DND-41 (cell line): ENCODE measurements at regions not wholly inside any gene's neighbourhood (a gene's known extent, or its start where the extent isn't known, plus 50 kb on each side); places are given as distances from the start of the nearest gene placed in this dataset.
A peak's percentile ranks its signal among the peaks of the same experiment; 100 is the strongest.

ENCODE experiments used
- ATAC-seq: fragments of 200-7000 bp; cut with Tn5 transposase; 3 replicates; pipeline ENCODE4 v1.9.1; 2021; ENCODE audit warnings: low read depth; ENCODE audit not compliant: insufficient read depth
- DNase-seq: peaks from one replicate; pipeline ENCODE4 v3.0.0-alpha.2; 2020
- H2AFZ ChIP-seq: 2 replicates; pipeline ENCODE4 v1.6.0; 2012; ENCODE audit warnings: low read depth, low read length
- H3K27ac ChIP-seq: 2 replicates; pipeline ENCODE4 v1.5.1; 2012; ENCODE audit warnings: low read length, inconsistent platforms
- H3K27me3 ChIP-seq: fragments of 200-600 bp; sonication (generic); 2 replicates; pipeline ENCODE4 v1.6.0; 2012; ENCODE audit warnings: low read length, mild to moderate bottlenecking, inconsistent platforms; ENCODE audit not compliant: insufficient read depth, poor library complexity
- H3K36me3 ChIP-seq: 2 replicates; pipeline ENCODE4 v1.5.1; 2012; ENCODE audit warnings: low read length, inconsistent platforms; ENCODE audit not compliant: insufficient read depth
- H3K4me1 ChIP-seq: 2 replicates; pipeline ENCODE4 v1.5.1; 2012; ENCODE audit warnings: mild to moderate bottlenecking, low read length; ENCODE audit not compliant: insufficient read depth
- H3K4me2 ChIP-seq: 2 replicates; pipeline ENCODE4 v1.6.0; 2012; ENCODE audit warnings: mild to moderate bottlenecking, moderate library complexity, low read length, inconsistent platforms; ENCODE audit not compliant: insufficient read depth
- H3K4me3 ChIP-seq, 2 experiments: fragments of 200-600 bp in 1 of 2; shearing (Covaris generic) in 1 of 2; 2 replicates each; pipeline ENCODE4 v1.5.1; 2012 to 2016; ENCODE audit warnings: inconsistent platforms in 2 of 2, low read length in 2 of 2, mild to moderate bottlenecking in 2 of 2, low read depth in 1 of 2, moderate library complexity in 1 of 2
- H3K79me2 ChIP-seq: 2 replicates; pipeline ENCODE4 v1.6.0; 2012; ENCODE audit warnings: low read length, inconsistent platforms; ENCODE audit not compliant: insufficient read depth
- H3K9ac ChIP-seq: 2 replicates; pipeline ENCODE4 v1.6.0; 2012; ENCODE audit warnings: low read depth, mild to moderate bottlenecking, inconsistent platforms, low read length, moderate library complexity
- H3K9me3 ChIP-seq: 2 replicates; pipeline ENCODE4 v1.5.1; 2012; ENCODE audit warnings: low read length, moderate library complexity, mild to moderate bottlenecking, inconsistent platforms; ENCODE audit not compliant: insufficient read depth, severe bottlenecking
- H4K20me1 ChIP-seq: 2 replicates; pipeline ENCODE4 v1.6.0; 2012; ENCODE audit warnings: low read length; ENCODE audit not compliant: insufficient read depth
- CTCF ChIP-seq: IDR thresholded peaks from 2 replicates; pipeline ENCODE4 v1.5.1; 2012; ENCODE audit warnings: borderline replicate concordance, low read length, moderate library complexity, mild to moderate bottlenecking; ENCODE audit not compliant: poor library complexity, severe bottlenecking; ENCODE audit errors: extremely low read depth
- EZH2 ChIP-seq: IDR thresholded peaks from 3 replicates; pipeline ENCODE4 v1.6.1; 2012; ENCODE audit warnings: borderline replicate concordance, low read depth, mild to moderate bottlenecking, moderate library complexity, low read length, inconsistent platforms; ENCODE audit not compliant: severe bottlenecking

- TF ChIP-seq EZH2: no peak
- H3K27ac ChIP-seq: no peak overlapping the region
- no peak overlapping the region for H3K4me3 ChIP-seq
- H3K4me2 ChIP-seq: no peak overlapping the region
- H3K27me3 ChIP-seq: no peaks in the 10 kb centered on the region
- H2AFZ ChIP-seq: no peak overlapping the region
- H3K79me2 ChIP-seq: no peaks in the 10 kb centered on the region
- H3K9me3 ChIP-seq: peaks cover 14% of the 10 kb centered on the region
- H3K9ac ChIP-seq: no peak overlapping the region
- H4K20me1 ChIP-seq: no peaks in the 10 kb centered on the region
- DNase-seq (no peak), ATAC-seq (no peak)
- H3K4me1 ChIP-seq: peaks cover 14% of the 10 kb centered on the region
- no peaks in the 10 kb centered on the region for H3K36me3 ChIP-seq
These were observed 449.9 kb downstream of the OTOL1 start for GRCh38 chr3:161946443-161946960.

- no peak overlapping the region for H3K4me2 ChIP-seq
- H3K79me2 ChIP-seq: no peaks in the 10 kb centered on the region
- H4K20me1 ChIP-seq: no peaks in the 10 kb centered on the region
- no peaks in the 10 kb centered on the region for H3K27me3 ChIP-seq
- H3K4me1 ChIP-seq: peaks cover 14% of the 10 kb centered on the region
- ATAC-seq (peak; percentile 82), DNase-seq (peak; percentile 58)
- no peaks in the 10 kb centered on the region for H3K36me3 ChIP-seq
- TF ChIP-seq EZH2 (no peak), CTCF (no peak)
- H2AFZ ChIP-seq: no peak overlapping the region
- H3K4me3 ChIP-seq: no peak overlapping the region
- no peak overlapping the region for H3K9ac ChIP-seq
- H3K27ac ChIP-seq: peak overlapping the region; percentile 40
- H3K9me3 ChIP-seq: peaks cover 14% of the 10 kb centered on the region
These were observed 453.8 kb downstream of the OTOL1 start for GRCh38 chr3:161950318-161950868.

- Histone ChIP-seq H3K79me2 (no peaks in the 10 kb centered on the region), H3K4me2 (no peak overlapping the region), H3K4me3 (no peak overlapping the region), H3K4me1 (no peaks in the 10 kb centered on the region), H3K27ac (no peak overlapping the region), H3K9me3 (no peaks in the 10 kb centered on the region), H3K9ac (no peak overlapping the region), H4K20me1 (no peaks in the 10 kb centered on the region), H2AFZ (no peak overlapping the region), H3K36me3 (no peaks in the 10 kb centered on the region), H3K27me3 (no peaks in the 10 kb centered on the region)
- ATAC-seq (no peak), DNase-seq (no peak)
- TF ChIP-seq CTCF: no peak
- no peak for TF ChIP-seq EZH2
These were observed 460.9 kb downstream of the OTOL1 start for GRCh38 chr3:161957467-161957866.

- ATAC-seq: no peak
- Histone ChIP-seq H3K4me2 (no peak overlapping the region), H2AFZ (no peak overlapping the region), H4K20me1 (no peaks in the 10 kb centered on the region), H3K79me2 (no peaks in the 10 kb centered on the region), H3K36me3 (no peaks in the 10 kb centered on the region), H3K4me3 (no peak overlapping the region), H3K9ac (no peak overlapping the region), H3K4me1 (no peaks in the 10 kb centered on the region), H3K27me3 (no peaks in the 10 kb centered on the region), H3K9me3 (peaks cover 13% of the 10 kb centered on the region), H3K27ac (no peak overlapping the region)
- TF ChIP-seq CTCF (no peak), EZH2 (no peak)
- no peak for DNase-seq
These were observed 468.2 kb downstream of the OTOL1 start for GRCh38 chr3:161964857-161965256.
